ENCODE measurements at regions not wholly inside any gene's neighbourhood (a gene's known extent, or its start where the extent isn't known, plus 50 kb on each side); places are given as distances from the start of the nearest gene placed in this dataset.

DNA sequence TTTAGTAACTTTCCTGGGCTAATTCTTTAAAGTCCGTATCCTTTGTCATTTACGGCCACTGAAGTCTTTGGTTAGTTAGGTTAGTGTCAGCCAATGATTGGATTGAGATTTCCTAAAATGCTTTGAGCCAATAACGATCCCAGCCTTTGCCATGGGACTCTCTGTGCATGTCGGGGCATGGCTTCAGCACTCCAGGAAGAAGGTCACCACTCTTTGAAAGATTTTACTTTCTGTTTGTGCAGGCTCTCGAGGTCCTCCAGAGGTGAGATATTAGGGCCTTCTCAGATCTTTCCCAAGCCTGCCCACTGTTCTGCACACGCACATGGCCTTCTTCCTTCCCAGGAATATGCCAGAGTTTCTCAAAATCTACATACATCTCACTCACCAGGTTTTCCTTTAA, 153.7 kb upstream of the ARGLU1 start:
- H3K9me3 ChIP-seq (ENCODE audit: insufficient read depth, low read length), result no peaks in the 10 kb centered on the region; the same call in 1 of the 2 replicates
- H3K27ac ChIP-seq (ENCODE audit: low read depth, low read length), result no peak overlapping the region
- no peak overlapping the region for H3K9ac ChIP-seq (ENCODE audit: low read length)
- H3K4me3 ChIP-seq (ENCODE audit: insufficient read depth, low read length, poor library complexity, severe bottlenecking), result no peak overlapping the region
- H3K4me2 ChIP-seq (ENCODE audit: low read depth, low read length, poor library complexity, severe bottlenecking), result no peak overlapping the region
- H3K27me3 ChIP-seq (ENCODE audit: low read length), result no peaks in the 10 kb centered on the region
- no peak for TF ChIP-seq EZH2phosphoT487 (conservative IDR thresholded peaks at IDR 0.05; ENCODE audit: low read length)
- TF ChIP-seq, protein P1, sequence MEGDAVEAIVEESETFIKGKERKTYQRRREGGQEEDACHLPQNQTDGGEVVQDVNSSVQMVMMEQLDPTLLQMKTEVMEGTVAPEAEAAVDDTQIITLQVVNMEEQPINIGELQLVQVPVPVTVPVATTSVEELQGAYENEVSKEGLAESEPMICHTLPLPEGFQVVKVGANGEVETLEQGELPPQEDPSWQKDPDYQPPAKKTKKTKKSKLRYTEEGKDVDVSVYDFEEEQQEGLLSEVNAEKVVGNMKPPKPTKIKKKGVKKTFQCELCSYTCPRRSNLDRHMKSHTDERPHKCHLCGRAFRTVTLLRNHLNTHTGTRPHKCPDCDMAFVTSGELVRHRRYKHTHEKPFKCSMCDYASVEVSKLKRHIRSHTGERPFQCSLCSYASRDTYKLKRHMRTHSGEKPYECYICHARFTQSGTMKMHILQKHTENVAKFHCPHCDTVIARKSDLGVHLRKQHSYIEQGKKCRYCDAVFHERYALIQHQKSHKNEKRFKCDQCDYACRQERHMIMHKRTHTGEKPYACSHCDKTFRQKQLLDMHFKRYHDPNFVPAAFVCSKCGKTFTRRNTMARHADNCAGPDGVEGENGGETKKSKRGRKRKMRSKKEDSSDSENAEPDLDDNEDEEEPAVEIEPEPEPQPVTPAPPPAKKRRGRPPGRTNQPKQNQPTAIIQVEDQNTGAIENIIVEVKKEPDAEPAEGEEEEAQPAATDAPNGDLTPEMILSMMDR (IDR thresholded peaks at IDR 0.05; ENCODE audit: insufficient read depth, low read length, poor library complexity, severe bottlenecking), result no peak
- H3K36me3 ChIP-seq (ENCODE audit: low read length), result no peaks in the 10 kb centered on the region
- no peaks in the 10 kb centered on the region for H3K79me2 ChIP-seq (ENCODE audit: insufficient read depth, low read length)
- no peak overlapping the region for H2AFZ ChIP-seq (ENCODE audit: low read depth, low read length, severe bottlenecking)
- no peaks in the 10 kb centered on the region for H3F3A ChIP-seq (ENCODE audit: insufficient read depth)
- H4K20me1 ChIP-seq (ENCODE audit: low read depth, low read length), result no peaks in the 10 kb centered on the region
- H3K9me2 ChIP-seq (replicated peaks; ENCODE audit: insufficient read depth, low read length), result no peaks in the 10 kb centered on the region

DNA sequence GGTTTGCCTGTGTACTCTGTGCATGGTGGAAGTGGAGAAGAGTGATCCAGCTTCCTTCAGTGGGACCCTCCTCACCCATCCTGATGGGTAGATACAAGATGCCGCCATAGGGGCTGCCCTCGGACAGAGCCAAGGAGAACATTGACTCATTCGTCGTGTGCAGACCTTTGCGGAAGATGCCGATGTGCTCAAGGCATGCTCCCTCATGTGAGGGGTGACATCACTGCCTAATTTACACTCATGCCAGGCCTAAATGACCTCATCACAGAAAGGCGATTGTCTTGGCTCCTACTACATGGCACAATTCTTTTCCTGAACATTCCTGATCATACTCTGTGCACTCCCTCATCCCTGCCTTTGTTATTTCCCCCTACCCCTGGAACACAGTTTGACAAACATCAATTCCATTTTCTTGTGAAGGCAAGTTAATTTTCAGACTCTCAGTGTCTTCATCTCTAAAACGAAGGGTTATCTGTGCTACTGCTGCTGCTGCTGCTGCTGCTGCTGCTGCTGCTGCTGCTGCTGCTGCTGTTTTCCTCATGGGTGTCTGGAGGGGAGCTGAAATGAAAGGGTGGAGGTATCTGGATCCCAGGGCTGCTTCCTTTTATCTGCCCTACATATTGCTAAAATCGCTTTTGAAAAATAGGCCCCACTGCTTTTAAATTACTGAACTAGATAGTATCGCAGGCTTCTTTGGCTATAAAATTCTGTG, 146.5 kb upstream of the ARGLU1 start:
- H3K4me2 ChIP-seq (ENCODE audit: low read depth, low read length, poor library complexity, severe bottlenecking), result no peak overlapping the region
- H3K9me2 ChIP-seq (replicated peaks; ENCODE audit: insufficient read depth, low read length), result no peaks in the 10 kb centered on the region
- H2AFZ ChIP-seq (ENCODE audit: low read depth, low read length, severe bottlenecking), result no peak overlapping the region
- no peaks in the 10 kb centered on the region for H3K79me2 ChIP-seq (ENCODE audit: insufficient read depth, low read length)
- no peaks in the 10 kb centered on the region for H3K36me3 ChIP-seq (ENCODE audit: low read length)
- no peak overlapping the region for H3K27ac ChIP-seq (ENCODE audit: low read depth, low read length)
- H3F3A ChIP-seq (ENCODE audit: insufficient read depth), result no peaks in the 10 kb centered on the region
- no peaks in the 10 kb centered on the region for H3K9me3 ChIP-seq (ENCODE audit: insufficient read depth, low read length)
- no peak overlapping the region for H3K9ac ChIP-seq (ENCODE audit: low read length)
- no peak overlapping the region for H3K4me3 ChIP-seq (ENCODE audit: insufficient read depth, low read length, poor library complexity, severe bottlenecking)
- no peaks in the 10 kb centered on the region for H3K27me3 ChIP-seq (ENCODE audit: low read length)
- H4K20me1 ChIP-seq (ENCODE audit: low read depth, low read length), result no peaks in the 10 kb centered on the region
- no peak for TF ChIP-seq EZH2phosphoT487 (conservative IDR thresholded peaks at IDR 0.05; ENCODE audit: low read length)
- TF ChIP-seq, protein P1 (IDR thresholded peaks at IDR 0.05; ENCODE audit: insufficient read depth, low read length, poor library complexity, severe bottlenecking), result no peak

DNA sequence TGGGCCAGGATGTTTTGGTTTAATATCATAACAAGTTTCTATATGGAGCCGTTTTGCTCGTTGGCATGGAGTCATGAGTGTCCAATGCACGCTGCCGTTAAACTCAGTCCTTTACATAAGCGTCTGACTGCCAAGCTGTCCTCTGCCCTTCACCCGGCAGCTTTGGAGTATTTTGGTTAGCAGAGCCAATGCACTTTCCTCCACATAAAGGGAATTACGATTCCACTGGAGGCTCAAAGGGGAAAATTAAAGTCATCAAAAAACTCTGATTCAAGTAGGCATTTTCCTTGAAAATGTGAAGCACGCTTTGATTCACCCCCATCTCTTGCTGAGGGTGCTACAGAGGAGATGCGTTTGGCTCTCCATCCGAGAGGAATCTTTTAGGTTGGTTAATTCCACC, 144.4 kb upstream of the ARGLU1 start:
- TF ChIP-seq, protein P1 (IDR thresholded peaks at IDR 0.05; ENCODE audit: insufficient read depth, low read length, poor library complexity, severe bottlenecking), result no peak
- TF ChIP-seq EZH2phosphoT487 (conservative IDR thresholded peaks at IDR 0.05; ENCODE audit: low read length), result no peak
- Histone ChIP-seq H2AFZ (ENCODE audit: low read depth, low read length, severe bottlenecking) (no peak overlapping the region), H3K36me3 (ENCODE audit: low read length) (no peaks in the 10 kb centered on the region), H4K20me1 (ENCODE audit: low read depth, low read length) (no peaks in the 10 kb centered on the region), H3K9me3 (ENCODE audit: insufficient read depth, low read length) (no peaks in the 10 kb centered on the region), H3K27me3 (ENCODE audit: low read length) (no peaks in the 10 kb centered on the region), H3K9me2 (replicated peaks; ENCODE audit: insufficient read depth, low read length) (no peaks in the 10 kb centered on the region), H3K27ac (ENCODE audit: low read depth, low read length) (no peak overlapping the region), H3K4me2 (ENCODE audit: low read depth, low read length, poor library complexity, severe bottlenecking) (no peak overlapping the region), H3K9ac (ENCODE audit: low read length) (no peak overlapping the region), H3K79me2 (ENCODE audit: insufficient read depth, low read length) (no peaks in the 10 kb centered on the region), H3F3A (ENCODE audit: insufficient read depth) (no peaks in the 10 kb centered on the region), H3K4me3 (ENCODE audit: insufficient read depth, low read length, poor library complexity, severe bottlenecking) (no peak overlapping the region)

Data from SU-DHL-6 (cell line).